Neuron (in vitro differentiated cells): ENCODE measurements at regions not wholly inside any gene's neighbourhood (a gene's known extent, or its start where the extent isn't known, plus 50 kb on each side); places are given as distances from the start of the nearest gene placed in this dataset.

Source experiments
- H2AFZ ChIP-seq: one replicate; pipeline ENCODE4 v1.6.1; 2013; ENCODE audit warnings: low read depth, mild to moderate bottlenecking, inconsistent platforms, low read length, moderate library complexity
- H3K27me3 ChIP-seq: one replicate; pipeline ENCODE4 v1.6.1; 2013; ENCODE audit warnings: low read length; ENCODE audit not compliant: insufficient read depth
- H3K36me3 ChIP-seq: one replicate; pipeline ENCODE4 v1.6.1; 2013; ENCODE audit warnings: low read length; ENCODE audit not compliant: insufficient read depth
- H3K4me1 ChIP-seq: one replicate; pipeline ENCODE4 v1.6.1; 2013; ENCODE audit warnings: low read length; ENCODE audit not compliant: insufficient read depth
- H3K4me3 ChIP-seq: 2 replicates; pipeline ENCODE4 v1.5.1; 2013; ENCODE audit warnings: mild to moderate bottlenecking, low read length, moderate library complexity
- H3K9me3 ChIP-seq: one replicate; pipeline ENCODE4 v1.6.1; 2013; ENCODE audit warnings: low read length

GRCh38 chr4:157898836-157899605 lies 273.8 kb downstream of the GASK1B start:
- Histone ChIP-seq H3K4me1 (peaks cover 12% of the 10 kb centered on the region), H3K4me3 (no peak overlapping the region), H3K36me3 (no peaks in the 10 kb centered on the region), H2AFZ (peak overlapping the region; percentile 5), H3K27me3 (no peaks in the 10 kb centered on the region), H3K9me3 (no peaks in the 10 kb centered on the region)

- H3K36me3 ChIP-seq, result no peaks in the 10 kb centered on the region
- H3K27me3 ChIP-seq, result no peaks in the 10 kb centered on the region
- no peak overlapping the region for H2AFZ ChIP-seq
- H3K4me3 ChIP-seq, result no peak overlapping the region
- H3K4me1 ChIP-seq, result peaks cover 12% of the 10 kb centered on the region
- H3K9me3 ChIP-seq, result no peaks in the 10 kb centered on the region
Measured at GRCh38 chr4:157897855-157898370, 274.9 kb downstream of the GASK1B start.

- peaks cover 12% of the 10 kb centered on the region for H3K4me1 ChIP-seq
- no peak overlapping the region for H2AFZ ChIP-seq
- no peaks in the 10 kb centered on the region for H3K27me3 ChIP-seq
- H3K4me3 ChIP-seq, result no peak overlapping the region
- no peaks in the 10 kb centered on the region for H3K36me3 ChIP-seq
- no peaks in the 10 kb centered on the region for H3K9me3 ChIP-seq
Measured at GRCh38 chr4:157896726-157897125, 276.1 kb downstream of the GASK1B start.

DNA sequence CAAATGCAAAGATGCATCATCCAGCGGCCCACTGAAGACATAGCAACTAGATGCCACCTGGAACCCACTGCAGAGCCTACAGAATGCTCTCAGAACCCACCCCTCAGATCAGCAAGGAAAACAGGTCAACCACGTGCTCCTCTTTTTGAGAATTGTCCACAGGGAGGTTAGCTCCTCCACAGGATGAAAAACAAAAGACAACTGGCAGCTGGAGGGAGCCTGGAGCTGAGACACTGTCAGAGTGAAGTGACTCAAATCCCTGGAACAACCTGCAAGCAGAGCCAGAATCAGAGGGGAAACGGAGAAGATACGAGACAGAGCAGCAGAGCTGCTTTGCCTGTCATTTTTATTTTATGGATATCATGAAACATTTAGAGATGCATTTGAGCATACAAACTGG lies 277.6 kb downstream of the GASK1B start:
- H2AFZ ChIP-seq, result no peak overlapping the region
- no peaks in the 10 kb centered on the region for H3K27me3 ChIP-seq
- H3K4me1 ChIP-seq, result peaks cover 12% of the 10 kb centered on the region
- H3K4me3 ChIP-seq, result no peak overlapping the region
- H3K9me3 ChIP-seq, result no peaks in the 10 kb centered on the region
- H3K36me3 ChIP-seq, result no peaks in the 10 kb centered on the region

DNA sequence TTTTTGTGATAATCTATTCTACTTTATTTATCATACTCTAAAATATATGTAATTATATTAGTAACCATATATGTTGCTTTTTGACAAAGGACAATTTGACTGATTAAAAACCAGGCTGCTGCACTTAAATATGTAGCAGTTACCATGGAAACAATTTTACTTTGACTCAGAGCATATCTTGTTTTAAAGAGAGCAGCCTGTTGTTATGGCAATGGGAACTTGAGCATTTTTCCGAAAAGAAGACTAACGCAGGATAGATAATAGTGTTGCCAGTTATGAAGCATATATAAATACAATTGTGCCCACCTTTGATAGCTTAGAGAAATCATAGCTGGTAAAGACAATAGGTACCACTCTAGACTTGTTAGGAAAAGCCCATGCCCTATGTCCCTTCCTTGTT lies 283.0 kb downstream of the GASK1B start:
- Histone ChIP-seq H3K27me3 (no peaks in the 10 kb centered on the region), H3K4me3 (no peak overlapping the region), H3K36me3 (no peaks in the 10 kb centered on the region), H2AFZ (no peak overlapping the region), H3K4me1 (peaks cover 5% of the 10 kb centered on the region), H3K9me3 (no peaks in the 10 kb centered on the region)

DNA sequence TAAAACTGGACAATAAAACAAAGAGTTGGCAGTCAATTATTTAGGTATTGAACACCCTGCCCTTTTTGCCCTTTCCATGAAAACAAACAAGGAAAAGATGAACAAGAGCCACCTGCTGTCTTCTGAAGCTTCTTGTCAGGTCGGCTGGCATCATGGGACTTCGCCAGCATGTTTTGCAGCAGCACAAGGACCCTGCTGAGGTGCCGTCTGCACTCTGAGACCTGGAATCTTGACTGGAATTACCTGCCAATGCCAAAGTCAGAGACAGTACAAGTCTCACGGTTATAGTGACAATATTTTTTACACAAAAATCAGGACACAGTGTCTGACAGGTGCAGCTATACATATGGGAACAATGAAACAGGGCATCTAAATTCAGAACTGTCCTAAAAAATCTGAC lies 284.5 kb downstream of the GASK1B start:
- Histone ChIP-seq H3K36me3 (no peaks in the 10 kb centered on the region), H2AFZ (no peak overlapping the region), H3K4me1 (peaks cover 5% of the 10 kb centered on the region), H3K4me3 (no peak overlapping the region), H3K9me3 (no peaks in the 10 kb centered on the region), H3K27me3 (no peaks in the 10 kb centered on the region)

DNA sequence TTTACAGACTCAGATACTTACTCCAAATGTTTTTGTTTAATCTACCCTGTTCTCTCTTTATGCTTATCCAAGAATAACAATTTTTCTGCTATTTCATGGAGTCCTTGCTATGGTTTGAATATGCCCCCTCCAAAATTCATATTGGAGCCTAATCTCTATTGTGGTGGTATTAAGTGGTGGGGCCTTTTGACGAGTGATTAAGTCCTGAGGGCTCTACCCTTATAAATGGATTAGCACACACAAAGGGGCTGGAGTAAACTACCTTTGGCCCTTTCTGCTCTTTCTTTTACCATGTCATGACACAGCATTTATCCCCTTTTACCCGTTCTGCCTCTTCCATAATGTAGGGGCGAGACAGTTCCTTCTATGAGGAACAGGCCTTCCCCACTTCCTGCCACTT lies 285.5 kb downstream of the GASK1B start:
- Histone ChIP-seq H3K9me3 (no peaks in the 10 kb centered on the region), H3K4me3 (no peak overlapping the region), H3K36me3 (no peaks in the 10 kb centered on the region), H2AFZ (no peak overlapping the region), H3K4me1 (peaks cover 5% of the 10 kb centered on the region), H3K27me3 (no peaks in the 10 kb centered on the region)

DNA sequence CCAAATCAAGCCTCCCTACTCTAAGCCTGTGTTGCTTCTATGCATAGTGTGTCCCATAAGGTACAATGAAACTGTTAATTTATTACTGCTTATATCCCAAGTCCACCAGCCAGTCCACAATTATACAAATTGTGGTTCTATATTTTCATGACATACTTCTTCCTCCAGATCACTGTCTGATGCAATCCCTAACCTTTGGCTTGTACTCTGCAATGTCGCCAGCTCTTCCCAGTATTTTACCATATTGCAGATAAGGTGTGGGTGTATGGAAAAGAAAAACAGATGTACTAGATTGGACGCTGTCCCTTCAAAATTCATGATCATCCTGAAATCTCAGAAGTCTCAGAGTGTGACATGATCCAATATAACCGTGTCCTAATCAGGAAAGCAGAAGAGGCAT lies 286.2 kb downstream of the GASK1B start:
- no peaks in the 10 kb centered on the region for H3K9me3 ChIP-seq

GRCh38 chr4:157885811-157886210 lies 287.0 kb downstream of the GASK1B start:
- H3K9me3 ChIP-seq, result no peaks in the 10 kb centered on the region
- no peak overlapping the region for H2AFZ ChIP-seq
- H3K27me3 ChIP-seq, result no peaks in the 10 kb centered on the region
- H3K4me3 ChIP-seq, result no peak overlapping the region
- H3K4me1 ChIP-seq, result peaks cover 5% of the 10 kb centered on the region
- no peaks in the 10 kb centered on the region for H3K36me3 ChIP-seq

More for the DNA sequence above, 286.2 kb downstream of the GASK1B start:
- Histone ChIP-seq H3K4me1 (peaks cover 5% of the 10 kb centered on the region), H3K36me3 (no peaks in the 10 kb centered on the region), H3K27me3 (no peaks in the 10 kb centered on the region), H2AFZ (no peak overlapping the region), H3K4me3 (no peak overlapping the region)

DNA sequence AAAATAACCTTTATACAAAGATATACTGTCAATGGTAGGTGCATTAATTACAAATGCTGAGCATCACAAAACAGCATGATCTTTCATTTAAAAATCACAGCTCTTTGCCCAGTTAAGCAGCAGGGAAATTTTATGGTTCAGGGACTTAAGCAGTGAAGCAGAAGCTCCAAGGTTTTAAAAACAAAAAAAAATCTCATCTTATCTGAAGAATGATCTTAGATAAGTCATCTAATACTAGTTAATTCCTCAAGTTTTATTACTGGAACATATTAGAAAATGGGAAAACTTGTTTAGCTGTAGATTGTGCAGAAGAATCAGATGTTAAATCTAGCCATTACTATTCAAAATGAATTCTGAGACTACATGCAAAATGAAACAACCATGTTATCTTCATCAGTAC lies 289.9 kb downstream of the GASK1B start:
- H3K4me3 ChIP-seq, result no peak overlapping the region
- no peaks in the 10 kb centered on the region for H3K27me3 ChIP-seq
- H3K36me3 ChIP-seq, result no peaks in the 10 kb centered on the region
- H3K9me3 ChIP-seq, result no peaks in the 10 kb centered on the region
- H2AFZ ChIP-seq, result no peak overlapping the region
- H3K4me1 ChIP-seq, result no peaks in the 10 kb centered on the region

- Histone ChIP-seq H3K36me3 (no peaks in the 10 kb centered on the region), H2AFZ (no peak overlapping the region), H3K4me1 (no peaks in the 10 kb centered on the region), H3K27me3 (no peaks in the 10 kb centered on the region), H3K9me3 (no peaks in the 10 kb centered on the region), H3K4me3 (no peak overlapping the region)
Measured at GRCh38 chr4:157880761-157881160, 292.1 kb downstream of the GASK1B start.

- Histone ChIP-seq H3K36me3 (no peaks in the 10 kb centered on the region), H3K27me3 (no peaks in the 10 kb centered on the region), H3K4me3 (no peak overlapping the region), H3K4me1 (no peaks in the 10 kb centered on the region), H3K9me3 (no peaks in the 10 kb centered on the region), H2AFZ (no peak overlapping the region)
Measured at GRCh38 chr4:157854819-157855218, 318.0 kb downstream of the GASK1B start.

- H3K4me3 ChIP-seq, result no peak overlapping the region
- H2AFZ ChIP-seq, result no peak overlapping the region
- H3K36me3 ChIP-seq, result no peaks in the 10 kb centered on the region
- H3K4me1 ChIP-seq, result no peaks in the 10 kb centered on the region
- H3K9me3 ChIP-seq, result no peaks in the 10 kb centered on the region
- H3K27me3 ChIP-seq, result no peaks in the 10 kb centered on the region
Measured at GRCh38 chr4:157840648-157841047, 332.2 kb downstream of the GASK1B start.

DNA sequence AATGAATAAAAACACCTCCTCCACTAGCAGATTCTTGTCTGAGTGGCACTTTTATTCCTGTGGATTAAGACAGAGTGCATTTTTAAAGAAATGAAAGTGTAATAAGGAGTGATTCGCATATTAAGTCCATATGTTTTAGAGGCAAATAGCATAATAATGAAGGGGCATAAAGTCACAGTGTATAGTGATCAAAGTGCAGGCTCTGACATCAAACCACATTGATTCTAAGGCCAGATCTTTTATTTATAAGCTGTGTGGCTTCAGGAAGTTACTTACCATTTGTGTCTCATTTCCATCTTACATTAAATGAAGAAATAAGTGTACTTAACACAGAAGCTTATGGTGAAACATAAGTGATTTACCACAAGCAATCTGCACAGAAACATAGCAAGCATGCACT lies 332.8 kb downstream of the GASK1B start:
- H3K4me1 ChIP-seq, result no peaks in the 10 kb centered on the region

More for the DNA sequence above, 332.8 kb downstream of the GASK1B start:
- Histone ChIP-seq H3K9me3 (no peaks in the 10 kb centered on the region), H3K27me3 (no peaks in the 10 kb centered on the region), H3K36me3 (no peaks in the 10 kb centered on the region), H2AFZ (peak overlapping the region; percentile 26), H3K4me3 (no peak overlapping the region)
